GM23338 (cell line): ENCODE measurements at regions not wholly inside any gene's neighbourhood (a gene's known extent, or its start where the extent isn't known, plus 50 kb on each side); places are given as distances from the start of the nearest gene placed in this dataset.

Source experiments
- ATAC-seq: fragments of 200-7000 bp; cut with Tn5 transposase; 3 replicates; pipeline ENCODE4 v1.9.1; 2020
- DNase-seq: peaks from one replicate; pipeline ENCODE4 v3.0.0-alpha.2; 2015; ENCODE audit warnings: low spot score
- H2AFZ ChIP-seq: fragments of 200-600 bp; sonication (generic); 2 replicates; pipeline ENCODE4 v1.8.0; 2016; ENCODE audit warnings: antibody characterized with exemption, mild to moderate bottlenecking, moderate library complexity
- H3F3A ChIP-seq: fragments of 200-600 bp; sonication (generic); replicated peaks from 2 replicates; pipeline ENCODE4 v1.8.0; 2017; ENCODE audit warnings: antibody characterized with exemption, mixed run types, low read depth
- H3K27ac ChIP-seq: fragments of 200-600 bp; sonication (generic); 2 replicates; pipeline ENCODE4 v1.6.1; 2016; ENCODE audit warnings: low read depth
- H3K27me3 ChIP-seq: fragments of 200-600 bp; sonication (generic); 2 replicates; pipeline ENCODE4 v1.8.0; 2016; ENCODE audit warnings: mild to moderate bottlenecking, mixed run types, moderate library complexity; ENCODE audit not compliant: insufficient read depth
- H3K36me3 ChIP-seq: fragments of 200-600 bp; sonication (generic); 2 replicates; pipeline ENCODE4 v1.8.0; 2016; ENCODE audit warnings: mild to moderate bottlenecking; ENCODE audit not compliant: insufficient read depth
- H3K4me1 ChIP-seq: fragments of 200-600 bp; sonication (generic); 2 replicates; pipeline ENCODE4 v1.8.0; 2016; ENCODE audit warnings: mild to moderate bottlenecking, moderate library complexity; ENCODE audit not compliant: insufficient read depth
- H3K4me2 ChIP-seq: fragments of 200-600 bp; sonication (generic); 2 replicates; pipeline ENCODE4 v1.7.1; 2017; ENCODE audit warnings: mixed run types
- H3K4me3 ChIP-seq: fragments of 200-600 bp; sonication (generic); 2 replicates; pipeline ENCODE4 v1.6.1; 2016; ENCODE audit warnings: mixed run types
- H3K79me2 ChIP-seq: fragments of 200-600 bp; sonication (generic); replicated peaks from 2 replicates; pipeline ENCODE4 v1.8.0; 2017; ENCODE audit warnings: mild to moderate bottlenecking; ENCODE audit not compliant: insufficient read depth
- H3K9me2 ChIP-seq: fragments of 200-600 bp; sonication (generic); 2 replicates; pipeline ENCODE4 v1.8.0; 2017; ENCODE audit not compliant: insufficient read depth
- H4K20me1 ChIP-seq: fragments of 200-600 bp; sonication (generic); replicated peaks from 2 replicates; pipeline ENCODE4 v1.8.0; 2017; ENCODE audit warnings: mild to moderate bottlenecking; ENCODE audit not compliant: insufficient read depth
- H3K27ac Mint-ChIP-seq: 2 replicates; pipeline ENCODE4 v1.8.0; 2020; ENCODE audit warnings: inconsistent platforms, mild to moderate bottlenecking, moderate library complexity, mixed read lengths
- H3K27me3 Mint-ChIP-seq: 3 replicates; pipeline ENCODE4 v1.8.0; 2022; ENCODE audit warnings: low read depth, mild to moderate bottlenecking, moderate library complexity, mixed read lengths, inconsistent platforms; ENCODE audit not compliant: insufficient read depth, poor library complexity
- H3K36me3 Mint-ChIP-seq: 3 replicates; pipeline ENCODE4 v1.8.0; 2021; ENCODE audit warnings: low read depth, mild to moderate bottlenecking, inconsistent platforms, moderate library complexity, mixed read lengths
- H3K4me1 Mint-ChIP-seq: 3 replicates; pipeline ENCODE4 v1.8.0; 2020; ENCODE audit warnings: mild to moderate bottlenecking, inconsistent platforms, mixed read lengths
- H3K4me3 Mint-ChIP-seq: 3 replicates; pipeline ENCODE4 v1.8.0; 2021; ENCODE audit warnings: moderate library complexity, mild to moderate bottlenecking, inconsistent platforms, mixed read lengths
- H3K9me3 Mint-ChIP-seq: 3 replicates; pipeline ENCODE4 v1.8.0; 2020; ENCODE audit warnings: moderate library complexity, mild to moderate bottlenecking, inconsistent platforms, mixed read lengths
- CREB1 ChIP-seq: fragments of 250-450 bp; sonication (Bioruptor Pico); IDR thresholded peaks from 2 replicates; pipeline ENCODE4 v1.5.0; 2020; ENCODE audit warnings: low read depth, mild to moderate bottlenecking, moderate library complexity
- EZH2phosphoT487 ChIP-seq: fragments of 200-600 bp; sonication (generic); IDR thresholded peaks from one replicate; pipeline ENCODE4 v1.8.1; 2018; ENCODE audit warnings: antibody characterized with exemption; ENCODE audit not compliant: unreplicated experiment
- JUNB ChIP-seq: IDR thresholded peaks from one replicate; pipeline ENCODE4 v1.6.1; 2016; ENCODE audit warnings: antibody characterized with exemption; ENCODE audit not compliant: unreplicated experiment
- NANOG ChIP-seq: IDR thresholded peaks from 2 replicates; pipeline ENCODE4 v1.6.1; 2016; ENCODE audit warnings: antibody characterized with exemption, borderline replicate concordance
- STAT1 ChIP-seq: IDR thresholded peaks from one replicate; pipeline ENCODE4 v1.6.1; 2016; ENCODE audit warnings: antibody characterized with exemption; ENCODE audit not compliant: unreplicated experiment
- ZNF114 ChIP-seq: fragments of 250-450 bp; sonication (Bioruptor Pico); IDR thresholded peaks from 2 replicates; pipeline ENCODE4 v1.5.0; 2020; ENCODE audit warnings: mild to moderate bottlenecking, moderate library complexity
- ZNF331 ChIP-seq: fragments of 250-450 bp; sonication (Bioruptor Pico); IDR thresholded peaks from 2 replicates; pipeline ENCODE4 v1.5.0; 2020; ENCODE audit warnings: low read depth, mild to moderate bottlenecking, moderate library complexity
- TF ChIP-seq, protein P1 (sequence below): fragments of 250-450 bp; sonication (Bioruptor Pico); IDR thresholded peaks from 2 replicates; pipeline ENCODE4 v1.5.0; 2020; ENCODE audit warnings: mild to moderate bottlenecking, moderate library complexity
- TF ChIP-seq, protein P2 (sequence below): IDR thresholded peaks from 2 replicates; pipeline ENCODE4 v1.6.1; 2016; ENCODE audit warnings: antibody characterized with exemption

DNA sequence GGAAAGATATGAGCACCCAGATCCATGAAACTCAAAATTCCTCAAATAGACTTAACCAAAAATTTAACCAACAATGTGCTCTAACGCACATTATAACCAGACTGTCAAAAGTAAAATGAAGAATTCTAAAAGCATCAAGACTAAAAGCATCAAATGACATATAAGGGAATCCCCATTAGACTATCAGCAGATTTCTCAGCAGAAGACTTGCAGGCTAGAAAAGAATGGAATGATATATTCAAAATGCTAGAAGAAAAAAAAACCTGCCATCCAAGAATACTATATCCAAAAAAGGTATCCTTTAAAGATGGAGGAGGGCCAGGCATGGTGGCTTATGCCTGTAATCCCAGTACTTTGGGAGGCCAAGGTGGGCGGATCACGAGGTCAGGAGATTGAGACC, 117.5 kb upstream of the UBASH3B start (continued):
- TF ChIP-seq, protein P1, sequence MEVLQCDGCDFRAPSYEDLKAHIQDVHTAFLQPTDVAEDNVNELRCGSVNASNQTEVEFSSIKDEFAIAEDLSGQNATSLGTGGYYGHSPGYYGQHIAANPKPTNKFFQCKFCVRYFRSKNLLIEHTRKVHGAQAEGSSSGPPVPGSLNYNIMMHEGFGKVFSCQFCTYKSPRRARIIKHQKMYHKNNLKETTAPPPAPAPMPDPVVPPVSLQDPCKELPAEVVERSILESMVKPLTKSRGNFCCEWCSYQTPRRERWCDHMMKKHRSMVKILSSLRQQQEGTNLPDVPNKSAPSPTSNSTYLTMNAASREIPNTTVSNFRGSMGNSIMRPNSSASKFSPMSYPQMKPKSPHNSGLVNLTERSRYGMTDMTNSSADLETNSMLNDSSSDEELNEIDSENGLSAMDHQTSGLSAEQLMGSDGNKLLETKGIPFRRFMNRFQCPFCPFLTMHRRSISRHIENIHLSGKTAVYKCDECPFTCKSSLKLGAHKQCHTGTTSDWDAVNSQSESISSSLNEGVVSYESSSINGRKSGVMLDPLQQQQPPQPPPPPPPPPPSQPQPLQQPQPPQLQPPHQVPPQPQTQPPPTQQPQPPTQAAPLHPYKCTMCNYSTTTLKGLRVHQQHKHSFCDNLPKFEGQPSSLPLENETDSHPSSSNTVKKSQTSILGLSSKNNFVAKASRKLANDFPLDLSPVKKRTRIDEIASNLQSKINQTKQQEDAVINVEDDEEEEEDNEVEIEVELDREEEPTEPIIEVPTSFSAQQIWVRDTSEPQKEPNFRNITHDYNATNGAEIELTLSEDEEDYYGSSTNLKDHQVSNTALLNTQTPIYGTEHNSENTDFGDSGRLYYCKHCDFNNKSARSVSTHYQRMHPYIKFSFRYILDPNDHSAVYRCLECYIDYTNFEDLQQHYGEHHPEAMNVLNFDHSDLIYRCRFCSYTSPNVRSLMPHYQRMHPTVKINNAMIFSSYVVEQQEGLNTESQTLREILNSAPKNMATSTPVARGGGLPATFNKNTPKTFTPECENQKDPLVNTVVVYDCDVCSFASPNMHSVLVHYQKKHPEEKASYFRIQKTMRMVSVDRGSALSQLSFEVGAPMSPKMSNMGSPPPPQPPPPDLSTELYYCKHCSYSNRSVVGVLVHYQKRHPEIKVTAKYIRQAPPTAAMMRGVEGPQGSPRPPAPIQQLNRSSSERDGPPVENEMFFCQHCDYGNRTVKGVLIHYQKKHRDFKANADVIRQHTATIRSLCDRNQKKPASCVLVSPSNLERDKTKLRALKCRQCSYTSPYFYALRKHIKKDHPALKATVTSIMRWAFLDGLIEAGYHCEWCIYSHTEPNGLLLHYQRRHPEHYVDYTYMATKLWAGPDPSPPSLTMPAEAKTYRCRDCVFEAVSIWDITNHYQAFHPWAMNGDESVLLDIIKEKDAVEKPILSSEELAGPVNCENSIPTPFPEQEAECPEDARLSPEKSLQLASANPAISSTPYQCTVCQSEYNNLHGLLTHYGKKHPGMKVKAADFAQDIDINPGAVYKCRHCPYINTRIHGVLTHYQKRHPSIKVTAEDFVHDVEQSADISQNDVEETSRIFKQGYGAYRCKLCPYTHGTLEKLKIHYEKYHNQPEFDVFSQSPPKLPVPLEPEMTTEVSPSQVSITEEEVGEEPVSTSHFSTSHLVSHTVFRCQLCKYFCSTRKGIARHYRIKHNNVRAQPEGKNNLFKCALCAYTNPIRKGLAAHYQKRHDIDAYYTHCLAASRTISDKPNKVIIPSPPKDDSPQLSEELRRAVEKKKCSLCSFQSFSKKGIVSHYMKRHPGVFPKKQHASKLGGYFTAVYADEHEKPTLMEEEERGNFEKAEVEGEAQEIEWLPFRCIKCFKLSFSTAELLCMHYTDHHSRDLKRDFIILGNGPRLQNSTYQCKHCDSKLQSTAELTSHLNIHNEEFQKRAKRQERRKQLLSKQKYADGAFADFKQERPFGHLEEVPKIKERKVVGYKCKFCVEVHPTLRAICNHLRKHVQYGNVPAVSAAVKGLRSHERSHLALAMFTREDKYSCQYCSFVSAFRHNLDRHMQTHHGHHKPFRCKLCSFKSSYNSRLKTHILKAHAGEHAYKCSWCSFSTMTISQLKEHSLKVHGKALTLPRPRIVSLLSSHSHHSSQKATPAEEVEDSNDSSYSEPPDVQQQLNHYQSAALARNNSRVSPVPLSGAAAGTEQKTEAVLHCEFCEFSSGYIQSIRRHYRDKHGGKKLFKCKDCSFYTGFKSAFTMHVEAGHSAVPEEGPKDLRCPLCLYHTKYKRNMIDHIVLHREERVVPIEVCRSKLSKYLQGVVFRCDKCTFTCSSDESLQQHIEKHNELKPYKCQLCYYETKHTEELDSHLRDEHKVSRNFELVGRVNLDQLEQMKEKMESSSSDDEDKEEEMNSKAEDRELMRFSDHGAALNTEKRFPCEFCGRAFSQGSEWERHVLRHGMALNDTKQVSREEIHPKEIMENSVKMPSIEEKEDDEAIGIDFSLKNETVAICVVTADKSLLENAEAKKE, result no peak
- TF ChIP-seq, protein P2, sequence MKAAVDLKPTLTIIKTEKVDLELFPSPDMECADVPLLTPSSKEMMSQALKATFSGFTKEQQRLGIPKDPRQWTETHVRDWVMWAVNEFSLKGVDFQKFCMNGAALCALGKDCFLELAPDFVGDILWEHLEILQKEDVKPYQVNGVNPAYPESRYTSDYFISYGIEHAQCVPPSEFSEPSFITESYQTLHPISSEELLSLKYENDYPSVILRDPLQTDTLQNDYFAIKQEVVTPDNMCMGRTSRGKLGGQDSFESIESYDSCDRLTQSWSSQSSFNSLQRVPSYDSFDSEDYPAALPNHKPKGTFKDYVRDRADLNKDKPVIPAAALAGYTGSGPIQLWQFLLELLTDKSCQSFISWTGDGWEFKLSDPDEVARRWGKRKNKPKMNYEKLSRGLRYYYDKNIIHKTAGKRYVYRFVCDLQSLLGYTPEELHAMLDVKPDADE, result no peak
- TF ChIP-seq NANOG (no peak), JUNB (no peak), ZNF331 (CRISPR knock-in tag) (no peak)

DNA sequence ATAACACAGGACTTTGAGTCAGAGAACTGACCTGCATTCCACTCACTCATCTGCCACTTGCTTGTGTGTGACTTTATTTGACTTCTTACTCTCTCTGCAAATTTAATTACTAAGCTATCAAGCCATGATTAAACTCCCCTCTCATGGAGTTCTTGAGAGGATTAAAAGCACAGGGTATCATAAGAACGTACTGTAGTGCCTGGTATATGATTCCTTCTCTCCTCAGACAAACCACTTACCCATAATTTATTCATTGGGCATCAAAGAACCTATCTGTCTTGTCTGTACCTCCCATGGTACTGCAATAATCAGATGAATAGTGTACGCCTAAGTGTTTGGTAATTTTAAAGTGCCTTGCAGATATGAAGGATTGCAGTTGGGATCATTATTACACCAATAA, 130.6 kb upstream of the UBASH3B start:
- H3K4me3 ChIP-seq, result no peak overlapping the region
- Mint-ChIP-seq H3K4me3 (no peak overlapping the region), H3K27ac (no peak overlapping the region), H3K9me3 (no peaks in the 10 kb centered on the region; the same call in 2 of the 3 replicates), H3K4me1 (peaks cover 35% of the 10 kb centered on the region), H3K27me3 (no peaks in the 10 kb centered on the region), H3K36me3 (peaks cover 9% of the 10 kb centered on the region; the same call in 2 of the 3 replicates)
- no peaks in the 10 kb centered on the region for H3K79me2 ChIP-seq
- H2AFZ ChIP-seq, result peak overlapping the region; percentile 3; the same call in 1 of the 2 replicates
- peak overlapping the region; percentile 56 for H3K4me2 ChIP-seq
- H3F3A ChIP-seq, result no peaks in the 10 kb centered on the region
- peaks cover 21% of the 10 kb centered on the region for H3K4me1 ChIP-seq
- ATAC-seq (no peak), DNase-seq (no peak)
- peaks cover 3% of the 10 kb centered on the region; the same call in 1 of the 2 replicates for H3K36me3 ChIP-seq
- H3K27me3 ChIP-seq, result no peaks in the 10 kb centered on the region
- H3K27ac ChIP-seq, result peak overlapping the region; percentile 56
- no peaks in the 10 kb centered on the region for H4K20me1 ChIP-seq
- H3K9me2 ChIP-seq, result peaks cover 12% of the 10 kb centered on the region; the same call in 1 of the 2 replicates
- TF ChIP-seq CREB1 (CRISPR knock-in tag) (no peak), STAT1 (no peak), ZNF331 (CRISPR knock-in tag) (no peak), ZNF114 (CRISPR knock-in tag) (no peak), EZH2phosphoT487 (no peak)
- TF ChIP-seq, protein P1, result no peak
